ENCODE measurements at regions not wholly inside any gene's neighbourhood (a gene's known extent, or its start where the extent isn't known, plus 50 kb on each side); places are given as distances from the start of the nearest gene placed in this dataset.

DNA sequence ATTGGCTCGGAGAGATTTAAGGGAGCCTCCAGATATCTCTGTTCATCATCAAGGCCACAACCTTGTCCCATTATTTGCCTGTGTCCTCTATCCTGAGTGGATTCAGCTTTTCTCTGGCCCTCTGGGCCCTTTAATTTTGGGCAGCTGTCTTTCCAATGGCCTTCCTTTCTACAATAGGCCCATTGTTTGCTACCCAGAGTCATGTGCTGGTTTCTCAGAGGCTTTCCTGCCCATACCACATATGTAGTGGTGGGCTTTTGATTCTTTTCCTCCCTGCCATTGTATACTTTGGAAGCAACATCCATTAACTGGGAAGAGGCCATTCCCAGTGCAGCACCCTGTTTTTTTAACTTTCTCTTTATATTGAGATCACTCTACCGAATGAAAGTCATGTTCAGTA is 233.9 kb upstream of the SGCD start:
- no peak overlapping the region for H3K4me3 ChIP-seq (ENCODE audit: low read depth, low read length, poor library complexity, severe bottlenecking)
- CTCF ChIA-PET (ENCODE audit: unreplicated experiment): no interaction called here
- POLR2A ChIA-PET: no interaction called here
- no peaks in the 10 kb centered on the region for H3K36me3 ChIP-seq (ENCODE audit: insufficient read depth, low read length)
- no peaks in the 10 kb centered on the region for H4K20me1 ChIP-seq (ENCODE audit: insufficient read depth, low read length)
- H3K9me3 ChIP-seq (ENCODE audit: low read length): no peaks in the 10 kb centered on the region
- intact Hi-C loops (cut with micrococcal nuclease; ENCODE audit: unreplicated experiment): no loop called here
- H3K4me1 ChIP-seq (ENCODE audit: insufficient read depth, low read length, poor library complexity, severe bottlenecking): no peaks in the 10 kb centered on the region
- no peak overlapping the region for H3K4me2 ChIP-seq (ENCODE audit: low read length)
- no peak for DNase-seq (ENCODE audit: low spot score)
- H3K79me2 ChIP-seq (ENCODE audit: insufficient read depth, low read depth, low read length): no peaks in the 10 kb centered on the region
- TF ChIP-seq, protein P1, sequence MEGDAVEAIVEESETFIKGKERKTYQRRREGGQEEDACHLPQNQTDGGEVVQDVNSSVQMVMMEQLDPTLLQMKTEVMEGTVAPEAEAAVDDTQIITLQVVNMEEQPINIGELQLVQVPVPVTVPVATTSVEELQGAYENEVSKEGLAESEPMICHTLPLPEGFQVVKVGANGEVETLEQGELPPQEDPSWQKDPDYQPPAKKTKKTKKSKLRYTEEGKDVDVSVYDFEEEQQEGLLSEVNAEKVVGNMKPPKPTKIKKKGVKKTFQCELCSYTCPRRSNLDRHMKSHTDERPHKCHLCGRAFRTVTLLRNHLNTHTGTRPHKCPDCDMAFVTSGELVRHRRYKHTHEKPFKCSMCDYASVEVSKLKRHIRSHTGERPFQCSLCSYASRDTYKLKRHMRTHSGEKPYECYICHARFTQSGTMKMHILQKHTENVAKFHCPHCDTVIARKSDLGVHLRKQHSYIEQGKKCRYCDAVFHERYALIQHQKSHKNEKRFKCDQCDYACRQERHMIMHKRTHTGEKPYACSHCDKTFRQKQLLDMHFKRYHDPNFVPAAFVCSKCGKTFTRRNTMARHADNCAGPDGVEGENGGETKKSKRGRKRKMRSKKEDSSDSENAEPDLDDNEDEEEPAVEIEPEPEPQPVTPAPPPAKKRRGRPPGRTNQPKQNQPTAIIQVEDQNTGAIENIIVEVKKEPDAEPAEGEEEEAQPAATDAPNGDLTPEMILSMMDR (conservative IDR thresholded peaks at IDR 0.05; ENCODE audit: low read length): no peak
- TF ChIP-seq EZH2phosphoT487 (IDR thresholded peaks at IDR 0.05; ENCODE audit: borderline replicate concordance, low read depth, low read length): no peak
- no peaks in the 10 kb centered on the region for H3K9me2 ChIP-seq (ENCODE audit: insufficient read depth, low read length)
- H2AFZ ChIP-seq (ENCODE audit: low read length): no peak overlapping the region
- no peak overlapping the region for H3K27ac ChIP-seq (ENCODE audit: low read depth, low read length, poor library complexity, severe bottlenecking)
- BruUV-seq (replicated peaks): no TSS peak

DNA sequence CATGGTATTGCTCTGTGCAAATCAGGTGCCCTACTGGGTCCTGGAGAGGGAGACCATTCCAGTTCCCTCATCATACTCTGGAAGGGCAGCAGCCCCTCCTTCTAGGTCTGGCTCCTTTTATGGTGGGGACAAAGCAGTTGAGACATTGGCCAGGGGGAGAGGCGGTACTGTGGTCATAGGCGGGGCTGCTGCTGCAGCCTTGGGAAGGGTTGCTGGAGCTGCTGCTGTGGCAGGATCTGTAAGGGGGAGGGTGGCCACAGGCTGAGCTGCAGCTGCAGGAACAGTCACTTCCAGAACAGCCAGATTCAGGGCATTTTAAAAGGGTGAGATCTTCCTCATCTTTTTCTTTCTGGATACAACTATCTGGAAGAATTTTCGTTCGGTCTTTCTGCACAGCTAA is 233.0 kb upstream of the SGCD start:
- intact Hi-C loops (cut with micrococcal nuclease; ENCODE audit: unreplicated experiment): no loop called here
- H3K79me2 ChIP-seq (ENCODE audit: insufficient read depth, low read depth, low read length): no peaks in the 10 kb centered on the region
- BruUV-seq (replicated peaks): no TSS peak
- no peaks in the 10 kb centered on the region for H4K20me1 ChIP-seq (ENCODE audit: insufficient read depth, low read length)
- TF ChIP-seq EZH2phosphoT487 (IDR thresholded peaks at IDR 0.05; ENCODE audit: borderline replicate concordance, low read depth, low read length): no peak
- TF ChIP-seq, protein P1 (conservative IDR thresholded peaks at IDR 0.05; ENCODE audit: low read length): no peak
- no peak overlapping the region for H3K27ac ChIP-seq (ENCODE audit: low read depth, low read length, poor library complexity, severe bottlenecking)
- no peaks in the 10 kb centered on the region for H3K36me3 ChIP-seq (ENCODE audit: insufficient read depth, low read length)
- H3K9me2 ChIP-seq (ENCODE audit: insufficient read depth, low read length): no peaks in the 10 kb centered on the region
- ChIA-PET CTCF (ENCODE audit: unreplicated experiment) (no interaction called here), POLR2A (no interaction called here)
- no peak overlapping the region for H3K4me2 ChIP-seq (ENCODE audit: low read length)
- no peaks in the 10 kb centered on the region for H3K4me1 ChIP-seq (ENCODE audit: insufficient read depth, low read length, poor library complexity, severe bottlenecking)
- no peak for DNase-seq (ENCODE audit: low spot score)
- no peaks in the 10 kb centered on the region for H3K9me3 ChIP-seq (ENCODE audit: low read length)
- H3K4me3 ChIP-seq (ENCODE audit: low read depth, low read length, poor library complexity, severe bottlenecking): no peak overlapping the region
- H2AFZ ChIP-seq (ENCODE audit: low read length): no peak overlapping the region

DNA sequence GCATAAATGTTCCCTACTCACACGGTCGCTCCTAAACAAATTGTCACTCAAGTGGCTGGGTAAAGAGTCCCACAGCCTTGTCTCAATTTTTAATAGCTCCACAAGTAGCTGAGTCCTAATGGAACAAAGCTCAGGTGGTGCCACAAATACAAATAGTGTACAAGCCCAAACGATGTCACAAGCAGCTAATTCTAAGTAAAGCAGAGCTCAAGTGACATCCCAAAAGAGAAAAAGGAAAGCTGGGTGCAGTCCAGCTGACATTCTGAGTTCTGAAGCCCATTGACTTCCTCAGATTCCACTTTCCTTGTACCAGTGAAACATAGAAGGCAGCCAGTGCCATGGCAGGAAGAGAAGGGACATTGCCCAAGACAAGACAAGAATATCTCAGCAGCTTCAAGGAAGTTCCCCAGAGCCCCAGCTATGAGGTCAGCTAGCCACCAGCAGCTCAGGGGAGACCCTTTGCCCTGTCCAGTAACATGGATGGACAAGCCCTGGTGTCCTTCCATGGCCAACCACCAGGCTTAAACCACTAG is 231.2 kb upstream of the SGCD start:
- H3K27ac ChIP-seq (ENCODE audit: low read depth, low read length, poor library complexity, severe bottlenecking): no peak overlapping the region
- H2AFZ ChIP-seq (ENCODE audit: low read length): no peak overlapping the region
- H3K4me3 ChIP-seq (ENCODE audit: low read depth, low read length, poor library complexity, severe bottlenecking): no peak overlapping the region
- ChIA-PET POLR2A (no interaction called here), CTCF (ENCODE audit: unreplicated experiment) (no interaction called here)
- H3K36me3 ChIP-seq (ENCODE audit: insufficient read depth, low read length): no peaks in the 10 kb centered on the region
- H3K9me3 ChIP-seq (ENCODE audit: low read length): no peaks in the 10 kb centered on the region
- no peak for DNase-seq (ENCODE audit: low spot score)
- BruUV-seq (replicated peaks): no TSS peak
- intact Hi-C loops (cut with micrococcal nuclease; ENCODE audit: unreplicated experiment): no loop called here
- TF ChIP-seq EZH2phosphoT487 (IDR thresholded peaks at IDR 0.05; ENCODE audit: borderline replicate concordance, low read depth, low read length): no peak
- TF ChIP-seq, protein P1 (conservative IDR thresholded peaks at IDR 0.05; ENCODE audit: low read length): no peak
- no peaks in the 10 kb centered on the region for H3K4me1 ChIP-seq (ENCODE audit: insufficient read depth, low read length, poor library complexity, severe bottlenecking)
- no peaks in the 10 kb centered on the region for H3K9me2 ChIP-seq (ENCODE audit: insufficient read depth, low read length)
- H3K79me2 ChIP-seq (ENCODE audit: insufficient read depth, low read depth, low read length): no peaks in the 10 kb centered on the region
- no peak overlapping the region for H3K4me2 ChIP-seq (ENCODE audit: low read length)
- H4K20me1 ChIP-seq (ENCODE audit: insufficient read depth, low read length): no peaks in the 10 kb centered on the region
